ENCODE measurements at regions not wholly inside any gene's neighbourhood (a gene's known extent, or its start where the extent isn't known, plus 50 kb on each side); places are given as distances from the start of the nearest gene placed in this dataset.

- no peak for DNase-seq (ENCODE audit: low spot score)
- peak overlapping the region; percentile 100 for H3K27ac ChIP-seq
- ChIA-PET POLR2A (ENCODE audit: low non-redundant PET) (no interaction called here), CTCF (no interaction called here)
- no peak for TF ChIP-seq CTCF (conservative IDR thresholded peaks at IDR 0.05; ENCODE audit: low read depth)
Observed at GRCh38 chr15:99477791-99478471, 87.9 kb upstream of the MEF2A start.

- CTCF ChIA-PET = no interaction called here
Observed at GRCh38 chr15:99478977-99479376, 86.8 kb upstream of the MEF2A start.

GRCh38 chr15:99480016-99480810 lies 85.6 kb upstream of the MEF2A start:
- no peak for DNase-seq (ENCODE audit: low spot score)
- peak overlapping the region; percentile 22 for H3K27ac ChIP-seq
- CTCF ChIA-PET = interaction anchor here (0.5 kb wide), 1 partner anchor 223 kb away, joined by 3 read pairs; no protein-coding TSS in a partner anchor
- no peak for TF ChIP-seq CTCF (conservative IDR thresholded peaks at IDR 0.05; ENCODE audit: low read depth)
- POLR2A ChIA-PET (ENCODE audit: low non-redundant PET) = no interaction called here

More at GRCh38 chr15:99478977-99479376, 86.8 kb upstream of the MEF2A start:
- no peak for TF ChIP-seq CTCF (conservative IDR thresholded peaks at IDR 0.05; ENCODE audit: low read depth)
- POLR2A ChIA-PET (ENCODE audit: low non-redundant PET) = no interaction called here
- DNase-seq (ENCODE audit: low spot score) = no peak
- no peak overlapping the region for H3K27ac ChIP-seq

- no peak overlapping the region for H3K27ac ChIP-seq
- POLR2A ChIA-PET (ENCODE audit: low non-redundant PET) = no interaction called here
- no peak for TF ChIP-seq CTCF (conservative IDR thresholded peaks at IDR 0.05; ENCODE audit: low read depth)
- DNase-seq (ENCODE audit: low spot score) = no peak
- CTCF ChIA-PET = interaction anchor here (0.6 kb wide), 1 partner anchor 227 kb away, joined by 5 read pairs; no protein-coding TSS in a partner anchor
Observed at GRCh38 chr15:99481113-99481950, 84.5 kb upstream of the MEF2A start.

GRCh38 chr15:99481951-99482230 lies 83.9 kb upstream of the MEF2A start:
- no peak overlapping the region for H3K27ac ChIP-seq
- TF ChIP-seq CTCF (conservative IDR thresholded peaks at IDR 0.05; ENCODE audit: low read depth) = no peak
- ChIA-PET POLR2A (ENCODE audit: low non-redundant PET) (no interaction called here), CTCF (interaction anchor here (0.6 kb wide), 1 partner anchor 226 kb away, joined by 5 read pairs; no protein-coding TSS in a partner anchor)
- no peak for DNase-seq (ENCODE audit: low spot score)

GRCh38 chr15:99482993-99483392 lies 82.8 kb upstream of the MEF2A start:
- no peak for TF ChIP-seq CTCF (conservative IDR thresholded peaks at IDR 0.05; ENCODE audit: low read depth)
- CTCF ChIA-PET = interaction anchor here (0.7 kb wide), 1 partner anchor 213 kb away, joined by 4 read pairs; no protein-coding TSS in a partner anchor
- DNase-seq (ENCODE audit: low spot score) = no peak
- POLR2A ChIA-PET (ENCODE audit: low non-redundant PET) = no interaction called here
- no peak overlapping the region for H3K27ac ChIP-seq
